GM23338 (cell line): ENCODE measurements at regions not wholly inside any gene's neighbourhood (a gene's known extent, or its start where the extent isn't known, plus 50 kb on each side); places are given as distances from the start of the nearest gene placed in this dataset.
"Not testable (repeated sequence)": the region's sequence is repeated elsewhere in the genome, so short reads cannot be mapped to it uniquely, and the experiment has no call there.

Source experiments
- CTCF ChIP-seq, 2 experiments: fragments of 200-600 bp in 1 of 2; sonication (generic) in 1 of 2; conservative IDR thresholded peaks; 2 replicates each; pipeline versions ENCODE4 v1.5.1 to v1.6.1; 2016 to 2017; ENCODE audit warnings: antibody characterized with exemption in 2 of 2, low read depth in 2 of 2, mild to moderate bottlenecking in 2 of 2, moderate library complexity in 1 of 2
- EZH2 ChIP-seq: fragments of 200-600 bp; sonication (generic); IDR thresholded peaks from one replicate; pipeline ENCODE4 v1.8.0; 2017; ENCODE audit warnings: antibody characterized with exemption, mild to moderate bottlenecking, low read depth; ENCODE audit not compliant: unreplicated experiment
- EZH2phosphoT487 ChIP-seq: fragments of 200-600 bp; sonication (generic); IDR thresholded peaks from one replicate; pipeline ENCODE4 v1.8.1; 2018; ENCODE audit warnings: antibody characterized with exemption; ENCODE audit not compliant: unreplicated experiment
- POLR2AphosphoS5 ChIP-seq: IDR thresholded peaks from 2 replicates; pipeline ENCODE4 v1.6.1; 2016; ENCODE audit warnings: antibody characterized with exemption, low read depth
- REST ChIP-seq: IDR thresholded peaks from one replicate; pipeline ENCODE4 v1.6.1; 2018; ENCODE audit warnings: antibody characterized with exemption; ENCODE audit not compliant: unreplicated experiment

- not testable (repeated sequence) for TF ChIP-seq EZH2; CTCF (conservative IDR thresholded peaks at IDR 0.05; ENCODE audit: low read depth in 2 of 2); REST; POLR2AphosphoS5; EZH2phosphoT487
Measured at GRCh38 chr16:34062620-34063253, 603.3 kb downstream of the TP53TG3F start.
